ENCODE measurements at regions not wholly inside any gene's neighbourhood (a gene's known extent, or its start where the extent isn't known, plus 50 kb on each side); places are given as distances from the start of the nearest gene placed in this dataset.

GRCh38 chr15:39209548-39210211, 371.2 kb upstream of the THBS1 start:
- no peak for TF ChIP-seq POLR2A (IDR thresholded peaks at IDR 0.05)
- TF ChIP-seq POLR2AphosphoS5 (IDR thresholded peaks at IDR 0.05) = no peak
